IMR-90 (cell line): ENCODE measurements at regions not wholly inside any gene's neighbourhood (a gene's known extent, or its start where the extent isn't known, plus 50 kb on each side); places are given as distances from the start of the nearest gene placed in this dataset.
A peak's percentile ranks its signal among the peaks of the same experiment; 100 is the strongest.

Source experiments
- ATAC-seq: fragments of 200-7000 bp; cut with Tn5 transposase; 2 replicates; pipeline ENCODE4 v1.9.1; 2020; ENCODE audit warnings: low read depth, mild to moderate bottlenecking, moderate library complexity
- BruUV-seq: library from RNA; stranded (reverse); fragments of 400-500 nt; replicated peaks from 2 replicates; lab custom pipeline; 2021; lab: Mats Ljungman, UMichigan
- CTCF ChIA-PET: fragments of 300-600 bp; formaldehyde crosslinking; extraction: SDS; loops from one replicate; lab custom pipeline; 2021; ENCODE audit warnings: antibody characterized with exemption; lab: Yijun Ruan, JAX
- POLR2A ChIA-PET: fragments of 300-600 bp; sonication (Branson Sonifier 250); formaldehyde crosslinking; loops from one replicate; lab custom pipeline; 2022; ENCODE audit warnings: antibody characterized with exemption; ENCODE audit not compliant: unreplicated experiment; lab: Charles Lee
- DNase-seq: peaks from one replicate; pipeline ENCODE4 v3.0.0; 2013
- H2AFZ ChIP-seq: replicated peaks from 2 replicates; pipeline ENCODE3; 2013; ENCODE audit warnings: low read length, mild to moderate bottlenecking; ENCODE audit not compliant: poor library complexity
- H2AK5ac ChIP-seq: 2 replicates; pipeline ENCODE4 v1.6.1; 2013; ENCODE audit warnings: low read depth, low read length, inconsistent platforms
- H2AK9ac ChIP-seq: replicated peaks from 2 replicates; pipeline ENCODE3; 2013; ENCODE audit warnings: mild to moderate bottlenecking, low read depth, low read length, moderate library complexity; ENCODE audit not compliant: poor library complexity
- H2BK120ac ChIP-seq: 2 replicates; pipeline ENCODE4 v1.6.1; 2013; ENCODE audit warnings: low read depth, low read length, inconsistent platforms
- H2BK15ac ChIP-seq: 3 replicates; pipeline ENCODE4 v1.6.1; 2013; ENCODE audit warnings: low read depth, low read length, inconsistent platforms
- H2BK20ac ChIP-seq: 2 replicates; pipeline ENCODE4 v1.6.1; 2013; ENCODE audit warnings: low read depth, mild to moderate bottlenecking, inconsistent platforms, low read length, moderate library complexity
- H2BK5ac ChIP-seq: 2 replicates; pipeline ENCODE4 v1.6.1; 2013; ENCODE audit warnings: mild to moderate bottlenecking, low read depth, low read length, inconsistent platforms; ENCODE audit not compliant: poor library complexity, severe bottlenecking
- H3K14ac ChIP-seq: replicated peaks from 2 replicates; pipeline ENCODE4 v1.6.1; 2013; ENCODE audit warnings: low read depth, low read length, inconsistent platforms
- H3K18ac ChIP-seq: 2 replicates; pipeline ENCODE4 v1.6.1; 2013; ENCODE audit warnings: low read depth, low read length, control low read depth
- H3K23ac ChIP-seq: 2 replicates; pipeline ENCODE4 v1.6.1; 2013; ENCODE audit warnings: low read depth, low read length, inconsistent platforms
- H3K27ac ChIP-seq: 2 replicates; pipeline ENCODE4 v1.5.1; 2013; ENCODE audit warnings: mild to moderate bottlenecking, control low read depth, low read length; ENCODE audit not compliant: insufficient read depth
- H3K27me3 ChIP-seq: 2 replicates; pipeline ENCODE4 v1.6.1; 2013; ENCODE audit warnings: low read length; ENCODE audit not compliant: control insufficient read depth, insufficient read depth
- H3K36me3 ChIP-seq: 2 replicates; pipeline ENCODE4 v1.6.1; 2013; ENCODE audit warnings: low read length, mixed read lengths; ENCODE audit not compliant: control insufficient read depth, insufficient read depth
- H3K4ac ChIP-seq: 2 replicates; pipeline ENCODE4 v1.6.1; 2013; ENCODE audit warnings: low read depth, low read length, inconsistent platforms
- H3K4me1 ChIP-seq: 2 replicates; pipeline ENCODE4 v1.6.1; 2013; ENCODE audit warnings: low read length, mixed read lengths; ENCODE audit not compliant: control insufficient read depth, insufficient read depth
- H3K4me2 ChIP-seq: 2 replicates; pipeline ENCODE4 v1.6.1; 2013; ENCODE audit warnings: low read depth, mild to moderate bottlenecking, control low read depth, low read length, moderate library complexity
- H3K4me3 ChIP-seq: 2 replicates; pipeline ENCODE4 v1.5.1; 2013; ENCODE audit warnings: low read depth, mild to moderate bottlenecking, control low read depth, low read length, moderate library complexity; ENCODE audit not compliant: insufficient read depth
- H3K56ac ChIP-seq: 2 replicates; pipeline ENCODE4 v1.6.1; 2013; ENCODE audit warnings: low read length, inconsistent platforms; ENCODE audit not compliant: insufficient read depth; ENCODE audit errors: extremely low read depth
- H3K79me1 ChIP-seq, 2 experiments: 2 replicates each; pipeline ENCODE4 v1.6.1; 2013; ENCODE audit warnings: low read length in 2 of 2, inconsistent platforms in 1 of 2, low read depth in 1 of 2
- H3K9ac ChIP-seq: 2 replicates; pipeline ENCODE4 v1.6.1; 2013; ENCODE audit warnings: low read depth, low read length, control low read depth
- H3K9me1 ChIP-seq: 2 replicates; pipeline ENCODE4 v1.6.1; 2013; ENCODE audit warnings: low read length, inconsistent platforms; ENCODE audit not compliant: insufficient read depth
- H3K9me3 ChIP-seq: 2 replicates; pipeline ENCODE4 v1.6.1; 2013; ENCODE audit warnings: low read length; ENCODE audit not compliant: control insufficient read depth, insufficient read depth
- H4K20me1 ChIP-seq: 2 replicates; pipeline ENCODE4 v1.6.1; 2013; ENCODE audit warnings: low read length, inconsistent platforms; ENCODE audit not compliant: insufficient read depth
- H4K5ac ChIP-seq: 2 replicates; pipeline ENCODE4 v1.6.1; 2013; ENCODE audit warnings: mild to moderate bottlenecking, low read depth, low read length, control low read depth
- H4K8ac ChIP-seq, 2 experiments: 2 replicates each; pipeline ENCODE4 v1.6.1; 2013; ENCODE audit warnings: low read depth in 2 of 2, low read length in 2 of 2, control low read depth in 1 of 2, inconsistent platforms in 1 of 2
- H4K91ac ChIP-seq: 2 replicates; pipeline ENCODE4 v1.6.1; 2013; ENCODE audit warnings: low read depth, low read length, inconsistent platforms; ENCODE audit not compliant: insufficient read depth
- WGBS, 2 experiments: methylation state at CpG; one replicate each; pipeline versions ENCODE4 v1.1.5 to v1.1.7; 2013; ENCODE audit warnings: missing lambda C conversion rate in 2 of 2; ENCODE audit not compliant: insufficient read length in 1 of 2; ENCODE audit errors: extremely low coverage in 2 of 2; 5-methylcytosine and 5-hydroxymethylcytosine counted together
- dilution Hi-C: fragments of 300-500 bp; cut with HindIII; formaldehyde crosslinking; loops from one replicate; pipeline ENCODE4 v1.14.3; 2018; ENCODE audit warnings: low sequenced_read_pairs; ENCODE audit not compliant: unreplicated experiment
- in situ Hi-C: fragments of 300-500 bp; cut with MboI; formaldehyde crosslinking; loops from 3 replicates; pipeline ENCODE4 v1.14.3; 2019; ENCODE audit warnings: low sequenced_read_pairs, inconsistent platforms, mixed read lengths
- intact Hi-C: fragments of 100-400 bp; cut with micrococcal nuclease; formaldehyde crosslinking; loops from 2 replicates; pipeline ENCODE4 v1.10.0; 2022
- TF ChIP-seq, protein P1 (sequence below): fragments of 150-350 bp; IDR thresholded peaks from 2 replicates; pipeline ENCODE4 v1.6.1; 2017; ENCODE audit warnings: mild to moderate bottlenecking, antibody characterized with exemption, low read length, low read depth

DNA sequence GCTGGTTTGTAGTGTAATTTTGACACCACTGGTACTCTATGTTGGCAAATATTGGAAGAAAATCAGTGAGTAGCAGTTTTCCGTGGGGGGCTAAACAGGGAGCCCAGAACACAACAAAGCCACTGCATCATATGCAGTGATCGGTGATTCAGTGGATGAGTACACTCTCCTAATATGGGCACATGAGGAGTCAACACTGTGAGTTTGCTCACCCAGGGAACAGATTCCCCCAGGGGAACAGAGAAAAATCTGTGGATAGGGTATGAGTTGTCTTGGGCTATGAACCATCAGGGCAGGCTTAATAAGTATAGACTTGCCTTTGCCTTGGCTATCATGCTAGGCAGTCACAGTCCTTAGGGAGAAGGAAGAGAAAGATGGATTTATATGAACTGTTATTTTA is 227.7 kb upstream of the SEMA3E start:
- Histone ChIP-seq H3K23ac (no peak overlapping the region), H3K27me3 (no peaks in the 10 kb centered on the region), H3K36me3 (no peaks in the 10 kb centered on the region), H3K9me3 (no peaks in the 10 kb centered on the region), H2AK5ac (no peak overlapping the region), H3K27ac (no peak overlapping the region), H3K14ac (no peak overlapping the region), H2AK9ac (no peak overlapping the region), H3K4me1 (no peaks in the 10 kb centered on the region), H3K18ac (no peak overlapping the region), H2BK15ac (no peak overlapping the region), H3K56ac (no peak overlapping the region), H2BK120ac (no peak overlapping the region), H2BK5ac (no peak overlapping the region), H3K4me3 (no peak overlapping the region), H4K20me1 (no peaks in the 10 kb centered on the region), H4K8ac (no peak overlapping the region), H3K4me2 (no peak overlapping the region), H3K9ac (no peak overlapping the region), H3K4ac (no peak overlapping the region), H4K91ac (no peak overlapping the region), H3K79me1 (no peaks in the 10 kb centered on the region), H3K9me1 (no peaks in the 10 kb centered on the region), H2AFZ (peak overlapping the region; percentile 33), H2BK20ac (no peak overlapping the region), H4K5ac (no peak overlapping the region)
- ChIA-PET POLR2A (no interaction called here), CTCF (no interaction called here)
- peak; percentile 7 for DNase-seq
- dilution Hi-C loops (no loop called here), intact Hi-C loops (no loop called here), in situ Hi-C loops (no loop called here)
- WGBS, 2 experiments: no CpG with 5 or more reads among the region's 2 CpGs
- BruUV-seq: no TSS peak
- TF ChIP-seq, protein P1, sequence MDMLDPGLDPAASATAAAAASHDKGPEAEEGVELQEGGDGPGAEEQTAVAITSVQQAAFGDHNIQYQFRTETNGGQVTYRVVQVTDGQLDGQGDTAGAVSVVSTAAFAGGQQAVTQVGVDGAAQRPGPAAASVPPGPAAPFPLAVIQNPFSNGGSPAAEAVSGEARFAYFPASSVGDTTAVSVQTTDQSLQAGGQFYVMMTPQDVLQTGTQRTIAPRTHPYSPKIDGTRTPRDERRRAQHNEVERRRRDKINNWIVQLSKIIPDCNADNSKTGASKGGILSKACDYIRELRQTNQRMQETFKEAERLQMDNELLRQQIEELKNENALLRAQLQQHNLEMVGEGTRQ: no peak
- ATAC-seq: no peak
